GM23338 (cell line): ENCODE measurements at regions not wholly inside any gene's neighbourhood (a gene's known extent, or its start where the extent isn't known, plus 50 kb on each side); places are given as distances from the start of the nearest gene placed in this dataset.

Experiments
- CREB1 ChIP-seq: fragments of 250-450 bp; sonication (Bioruptor Pico); IDR thresholded peaks from 2 replicates; pipeline ENCODE4 v1.5.0; 2020; ENCODE audit warnings: low read depth, mild to moderate bottlenecking, moderate library complexity
- EZH2 ChIP-seq: fragments of 200-600 bp; sonication (generic); IDR thresholded peaks from one replicate; pipeline ENCODE4 v1.8.0; 2017; ENCODE audit warnings: antibody characterized with exemption, mild to moderate bottlenecking, low read depth; ENCODE audit not compliant: unreplicated experiment
- EZH2phosphoT487 ChIP-seq: fragments of 200-600 bp; sonication (generic); IDR thresholded peaks from one replicate; pipeline ENCODE4 v1.8.1; 2018; ENCODE audit warnings: antibody characterized with exemption; ENCODE audit not compliant: unreplicated experiment
- JUNB ChIP-seq: IDR thresholded peaks from one replicate; pipeline ENCODE4 v1.6.1; 2016; ENCODE audit warnings: antibody characterized with exemption; ENCODE audit not compliant: unreplicated experiment
- ZNF114 ChIP-seq: fragments of 250-450 bp; sonication (Bioruptor Pico); IDR thresholded peaks from 2 replicates; pipeline ENCODE4 v1.5.0; 2020; ENCODE audit warnings: mild to moderate bottlenecking, moderate library complexity
- ZNF331 ChIP-seq: fragments of 250-450 bp; sonication (Bioruptor Pico); IDR thresholded peaks from 2 replicates; pipeline ENCODE4 v1.5.0; 2020; ENCODE audit warnings: low read depth, mild to moderate bottlenecking, moderate library complexity
- TF ChIP-seq, protein P1 (sequence below): fragments of 250-450 bp; sonication (Bioruptor Pico); IDR thresholded peaks from 2 replicates; pipeline ENCODE4 v1.5.0; 2020; ENCODE audit warnings: mild to moderate bottlenecking, moderate library complexity
- TF ChIP-seq, protein P2 (sequence below): IDR thresholded peaks from 2 replicates; pipeline ENCODE4 v1.6.1; 2016; ENCODE audit warnings: antibody characterized with exemption
- TF ChIP-seq, protein P3 (sequence below), 2 experiments: fragments of 200-600 bp in 1 of 2; sonication (generic) in 1 of 2; conservative IDR thresholded peaks; 2 replicates each; pipeline versions ENCODE4 v1.5.1 to v1.6.1; 2016 to 2017; ENCODE audit warnings: antibody characterized with exemption in 2 of 2, low read depth in 2 of 2, mild to moderate bottlenecking in 2 of 2, moderate library complexity in 1 of 2

DNA sequence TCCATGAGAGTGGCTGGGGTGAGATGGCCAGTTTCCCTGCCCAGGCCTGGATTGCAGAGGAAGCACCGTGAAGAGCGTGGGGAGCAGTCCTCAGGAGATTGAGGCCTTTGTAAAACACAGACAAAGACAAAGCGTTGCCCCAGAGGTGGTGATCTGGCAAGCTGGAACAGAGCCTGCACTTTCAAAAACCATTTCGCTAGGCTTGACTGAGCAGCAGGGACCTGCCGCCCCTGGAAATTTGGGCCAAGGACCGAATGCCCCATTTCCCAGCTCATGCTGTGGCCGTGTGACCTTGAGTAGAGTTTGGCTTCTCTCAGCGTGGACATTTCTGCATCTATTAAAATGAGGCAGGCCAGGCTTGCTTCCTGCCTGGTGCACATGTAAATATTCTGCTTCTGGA lies 381.4 kb downstream of the BCOR start (continued):
- TF ChIP-seq, protein P1, sequence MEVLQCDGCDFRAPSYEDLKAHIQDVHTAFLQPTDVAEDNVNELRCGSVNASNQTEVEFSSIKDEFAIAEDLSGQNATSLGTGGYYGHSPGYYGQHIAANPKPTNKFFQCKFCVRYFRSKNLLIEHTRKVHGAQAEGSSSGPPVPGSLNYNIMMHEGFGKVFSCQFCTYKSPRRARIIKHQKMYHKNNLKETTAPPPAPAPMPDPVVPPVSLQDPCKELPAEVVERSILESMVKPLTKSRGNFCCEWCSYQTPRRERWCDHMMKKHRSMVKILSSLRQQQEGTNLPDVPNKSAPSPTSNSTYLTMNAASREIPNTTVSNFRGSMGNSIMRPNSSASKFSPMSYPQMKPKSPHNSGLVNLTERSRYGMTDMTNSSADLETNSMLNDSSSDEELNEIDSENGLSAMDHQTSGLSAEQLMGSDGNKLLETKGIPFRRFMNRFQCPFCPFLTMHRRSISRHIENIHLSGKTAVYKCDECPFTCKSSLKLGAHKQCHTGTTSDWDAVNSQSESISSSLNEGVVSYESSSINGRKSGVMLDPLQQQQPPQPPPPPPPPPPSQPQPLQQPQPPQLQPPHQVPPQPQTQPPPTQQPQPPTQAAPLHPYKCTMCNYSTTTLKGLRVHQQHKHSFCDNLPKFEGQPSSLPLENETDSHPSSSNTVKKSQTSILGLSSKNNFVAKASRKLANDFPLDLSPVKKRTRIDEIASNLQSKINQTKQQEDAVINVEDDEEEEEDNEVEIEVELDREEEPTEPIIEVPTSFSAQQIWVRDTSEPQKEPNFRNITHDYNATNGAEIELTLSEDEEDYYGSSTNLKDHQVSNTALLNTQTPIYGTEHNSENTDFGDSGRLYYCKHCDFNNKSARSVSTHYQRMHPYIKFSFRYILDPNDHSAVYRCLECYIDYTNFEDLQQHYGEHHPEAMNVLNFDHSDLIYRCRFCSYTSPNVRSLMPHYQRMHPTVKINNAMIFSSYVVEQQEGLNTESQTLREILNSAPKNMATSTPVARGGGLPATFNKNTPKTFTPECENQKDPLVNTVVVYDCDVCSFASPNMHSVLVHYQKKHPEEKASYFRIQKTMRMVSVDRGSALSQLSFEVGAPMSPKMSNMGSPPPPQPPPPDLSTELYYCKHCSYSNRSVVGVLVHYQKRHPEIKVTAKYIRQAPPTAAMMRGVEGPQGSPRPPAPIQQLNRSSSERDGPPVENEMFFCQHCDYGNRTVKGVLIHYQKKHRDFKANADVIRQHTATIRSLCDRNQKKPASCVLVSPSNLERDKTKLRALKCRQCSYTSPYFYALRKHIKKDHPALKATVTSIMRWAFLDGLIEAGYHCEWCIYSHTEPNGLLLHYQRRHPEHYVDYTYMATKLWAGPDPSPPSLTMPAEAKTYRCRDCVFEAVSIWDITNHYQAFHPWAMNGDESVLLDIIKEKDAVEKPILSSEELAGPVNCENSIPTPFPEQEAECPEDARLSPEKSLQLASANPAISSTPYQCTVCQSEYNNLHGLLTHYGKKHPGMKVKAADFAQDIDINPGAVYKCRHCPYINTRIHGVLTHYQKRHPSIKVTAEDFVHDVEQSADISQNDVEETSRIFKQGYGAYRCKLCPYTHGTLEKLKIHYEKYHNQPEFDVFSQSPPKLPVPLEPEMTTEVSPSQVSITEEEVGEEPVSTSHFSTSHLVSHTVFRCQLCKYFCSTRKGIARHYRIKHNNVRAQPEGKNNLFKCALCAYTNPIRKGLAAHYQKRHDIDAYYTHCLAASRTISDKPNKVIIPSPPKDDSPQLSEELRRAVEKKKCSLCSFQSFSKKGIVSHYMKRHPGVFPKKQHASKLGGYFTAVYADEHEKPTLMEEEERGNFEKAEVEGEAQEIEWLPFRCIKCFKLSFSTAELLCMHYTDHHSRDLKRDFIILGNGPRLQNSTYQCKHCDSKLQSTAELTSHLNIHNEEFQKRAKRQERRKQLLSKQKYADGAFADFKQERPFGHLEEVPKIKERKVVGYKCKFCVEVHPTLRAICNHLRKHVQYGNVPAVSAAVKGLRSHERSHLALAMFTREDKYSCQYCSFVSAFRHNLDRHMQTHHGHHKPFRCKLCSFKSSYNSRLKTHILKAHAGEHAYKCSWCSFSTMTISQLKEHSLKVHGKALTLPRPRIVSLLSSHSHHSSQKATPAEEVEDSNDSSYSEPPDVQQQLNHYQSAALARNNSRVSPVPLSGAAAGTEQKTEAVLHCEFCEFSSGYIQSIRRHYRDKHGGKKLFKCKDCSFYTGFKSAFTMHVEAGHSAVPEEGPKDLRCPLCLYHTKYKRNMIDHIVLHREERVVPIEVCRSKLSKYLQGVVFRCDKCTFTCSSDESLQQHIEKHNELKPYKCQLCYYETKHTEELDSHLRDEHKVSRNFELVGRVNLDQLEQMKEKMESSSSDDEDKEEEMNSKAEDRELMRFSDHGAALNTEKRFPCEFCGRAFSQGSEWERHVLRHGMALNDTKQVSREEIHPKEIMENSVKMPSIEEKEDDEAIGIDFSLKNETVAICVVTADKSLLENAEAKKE (CRISPR knock-in tag), result no peak
- TF ChIP-seq ZNF331 (CRISPR knock-in tag) (no peak), EZH2 (no peak), ZNF114 (CRISPR knock-in tag) (no peak), EZH2phosphoT487 (no peak), CREB1 (no peak), JUNB (no peak)
- TF ChIP-seq, protein P2, sequence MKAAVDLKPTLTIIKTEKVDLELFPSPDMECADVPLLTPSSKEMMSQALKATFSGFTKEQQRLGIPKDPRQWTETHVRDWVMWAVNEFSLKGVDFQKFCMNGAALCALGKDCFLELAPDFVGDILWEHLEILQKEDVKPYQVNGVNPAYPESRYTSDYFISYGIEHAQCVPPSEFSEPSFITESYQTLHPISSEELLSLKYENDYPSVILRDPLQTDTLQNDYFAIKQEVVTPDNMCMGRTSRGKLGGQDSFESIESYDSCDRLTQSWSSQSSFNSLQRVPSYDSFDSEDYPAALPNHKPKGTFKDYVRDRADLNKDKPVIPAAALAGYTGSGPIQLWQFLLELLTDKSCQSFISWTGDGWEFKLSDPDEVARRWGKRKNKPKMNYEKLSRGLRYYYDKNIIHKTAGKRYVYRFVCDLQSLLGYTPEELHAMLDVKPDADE, result no peak
- TF ChIP-seq, protein P3, sequence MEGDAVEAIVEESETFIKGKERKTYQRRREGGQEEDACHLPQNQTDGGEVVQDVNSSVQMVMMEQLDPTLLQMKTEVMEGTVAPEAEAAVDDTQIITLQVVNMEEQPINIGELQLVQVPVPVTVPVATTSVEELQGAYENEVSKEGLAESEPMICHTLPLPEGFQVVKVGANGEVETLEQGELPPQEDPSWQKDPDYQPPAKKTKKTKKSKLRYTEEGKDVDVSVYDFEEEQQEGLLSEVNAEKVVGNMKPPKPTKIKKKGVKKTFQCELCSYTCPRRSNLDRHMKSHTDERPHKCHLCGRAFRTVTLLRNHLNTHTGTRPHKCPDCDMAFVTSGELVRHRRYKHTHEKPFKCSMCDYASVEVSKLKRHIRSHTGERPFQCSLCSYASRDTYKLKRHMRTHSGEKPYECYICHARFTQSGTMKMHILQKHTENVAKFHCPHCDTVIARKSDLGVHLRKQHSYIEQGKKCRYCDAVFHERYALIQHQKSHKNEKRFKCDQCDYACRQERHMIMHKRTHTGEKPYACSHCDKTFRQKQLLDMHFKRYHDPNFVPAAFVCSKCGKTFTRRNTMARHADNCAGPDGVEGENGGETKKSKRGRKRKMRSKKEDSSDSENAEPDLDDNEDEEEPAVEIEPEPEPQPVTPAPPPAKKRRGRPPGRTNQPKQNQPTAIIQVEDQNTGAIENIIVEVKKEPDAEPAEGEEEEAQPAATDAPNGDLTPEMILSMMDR (conservative IDR thresholded peaks at IDR 0.05; ENCODE audit: low read depth in 2 of 2), result no peak
